BJ (cell line): ENCODE measurements at regions not wholly inside any gene's neighbourhood (a gene's known extent, or its start where the extent isn't known, plus 50 kb on each side); places are given as distances from the start of the nearest gene placed in this dataset.
A peak's percentile ranks its signal among the peaks of the same experiment; 100 is the strongest.
"Not testable (repeated sequence)": the region's sequence is repeated elsewhere in the genome, so short reads cannot be mapped to it uniquely, and the experiment has no call there.

ENCODE experiments used
- CTCF ChIA-PET: fragments of 350-600 bp; formaldehyde crosslinking; extraction: SDS; loops from one replicate; lab custom pipeline; 2021; ENCODE audit warnings: antibody characterized with exemption, inconsistent platforms; lab: Yijun Ruan, JAX
- POLR2A ChIA-PET: fragments of 300-600 bp; sonication (Branson Sonifier 250); formaldehyde crosslinking; extraction: SDS; loops from one replicate; lab custom pipeline; 2021; ENCODE audit warnings: antibody characterized with exemption; lab: Charles Lee
- DNase-seq: peaks from one replicate; pipeline ENCODE4 v3.0.0-alpha.2; 2011; ENCODE audit warnings: low read depth
- H3K27me3 ChIP-seq: 2 replicates; pipeline ENCODE4 v1.6.0; 2011; ENCODE audit warnings: low read length; ENCODE audit not compliant: control insufficient read depth, insufficient read depth
- H3K36me3 ChIP-seq: 2 replicates; pipeline ENCODE4 v1.5.1; 2011; ENCODE audit warnings: low read length; ENCODE audit not compliant: control insufficient read depth, insufficient read depth
- H3K4me3 ChIP-seq: 2 replicates; pipeline ENCODE4 v1.5.1; 2011; ENCODE audit warnings: low read depth, mild to moderate bottlenecking, control low read depth, low read length
- CTCF ChIP-seq: IDR thresholded peaks from 2 replicates; pipeline ENCODE4 v1.5.1; 2011; ENCODE audit warnings: low read depth, mild to moderate bottlenecking, control low read depth, inconsistent platforms, low read length, moderate library complexity; ENCODE audit not compliant: insufficient read depth

DNA sequence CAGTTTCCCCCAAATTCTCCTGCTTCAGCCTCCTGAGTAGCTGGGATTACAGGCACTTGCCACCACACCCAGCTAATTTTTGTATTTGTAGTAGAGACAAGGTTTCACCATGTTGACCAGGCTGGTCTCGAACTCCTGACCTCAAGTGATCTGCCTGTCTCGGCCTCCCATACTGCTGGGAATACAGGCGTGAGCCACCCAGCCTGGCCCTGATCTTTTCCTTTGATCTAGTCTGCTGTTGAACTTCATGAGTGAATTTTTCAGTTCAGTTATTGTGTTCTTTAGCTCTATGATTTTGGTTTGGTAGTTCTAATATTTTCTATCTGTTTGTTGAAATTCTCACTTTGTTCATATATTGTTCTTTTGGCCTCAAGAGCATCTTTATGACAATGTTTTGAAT lies 83.4 kb upstream of the RAP2C start:
- not testable (repeated sequence) for DNase-seq

GRCh38 chrX:132294776-132295495 lies 75.7 kb upstream of the RAP2C start:
- no peaks in the 10 kb centered on the region for H3K36me3 ChIP-seq
- DNase-seq = no peak
- H3K4me3 ChIP-seq = no peak overlapping the region
- TF ChIP-seq CTCF = no peak
- H3K27me3 ChIP-seq = no peaks in the 10 kb centered on the region
- POLR2A ChIA-PET = no interaction called here
- CTCF ChIA-PET = interaction anchor here (3.6 kb wide), 1 partner anchor 319 kb away, joined by 43 read pairs; no protein-coding TSS in a partner anchor

More for the DNA sequence above, 83.4 kb upstream of the RAP2C start:
- H3K4me3 ChIP-seq, H3K27me3 ChIP-seq, H3K36me3 ChIP-seq, POLR2A ChIA-PET: not testable (repeated sequence)
- CTCF ChIA-PET = interaction anchor here (1.2 kb wide), 1 partner anchor 10 kb away, joined by 3 read pairs; no protein-coding TSS in a partner anchor

DNA sequence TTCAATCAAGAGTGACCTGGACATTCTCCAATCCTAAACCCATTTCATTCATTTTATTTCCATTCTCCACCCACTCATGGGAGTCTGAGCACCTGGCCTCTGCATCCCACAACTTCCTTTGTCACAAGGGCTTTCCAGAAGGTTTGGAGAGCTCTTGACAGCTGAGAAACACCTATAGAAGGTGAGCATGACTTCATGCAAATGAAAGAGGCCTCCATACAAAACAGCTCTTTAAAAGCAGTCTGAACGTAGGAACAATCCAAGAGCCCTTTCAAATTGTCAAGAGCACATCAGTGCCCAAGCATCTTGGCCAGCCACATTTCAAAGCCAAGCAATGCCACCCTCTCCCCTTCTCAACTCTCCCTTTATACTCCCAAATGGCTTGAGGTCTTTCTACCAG lies 74.9 kb upstream of the RAP2C start:
- POLR2A ChIA-PET = no interaction called here
- no peaks in the 10 kb centered on the region for H3K36me3 ChIP-seq
- no peaks in the 10 kb centered on the region for H3K27me3 ChIP-seq
- no peak overlapping the region for H3K4me3 ChIP-seq
- CTCF ChIA-PET = interaction anchor here (1.0 to 3.6 kb wide), 3 partner anchors 308 to 337 kb away, joined by 3 to 43 read pairs (median 3); no protein-coding TSS in a partner anchor
- no peak for TF ChIP-seq CTCF
- DNase-seq = no peak

- CTCF ChIA-PET = interaction anchor here (0.8 to 3.6 kb wide), 19 partner anchors 10 to 332 kb away, joined by 3 to 43 read pairs (median 4); partner anchors contain the start of gene RAP2C
- POLR2A ChIA-PET = no interaction called here
- Histone ChIP-seq H3K36me3 (no peaks in the 10 kb centered on the region), H3K27me3 (no peaks in the 10 kb centered on the region), H3K4me3 (no peak overlapping the region)
- peak; percentile 47 for TF ChIP-seq CTCF
- DNase-seq = no peak
Measured at GRCh38 chrX:132292793-132293192, 73.5 kb upstream of the RAP2C start.

DNA sequence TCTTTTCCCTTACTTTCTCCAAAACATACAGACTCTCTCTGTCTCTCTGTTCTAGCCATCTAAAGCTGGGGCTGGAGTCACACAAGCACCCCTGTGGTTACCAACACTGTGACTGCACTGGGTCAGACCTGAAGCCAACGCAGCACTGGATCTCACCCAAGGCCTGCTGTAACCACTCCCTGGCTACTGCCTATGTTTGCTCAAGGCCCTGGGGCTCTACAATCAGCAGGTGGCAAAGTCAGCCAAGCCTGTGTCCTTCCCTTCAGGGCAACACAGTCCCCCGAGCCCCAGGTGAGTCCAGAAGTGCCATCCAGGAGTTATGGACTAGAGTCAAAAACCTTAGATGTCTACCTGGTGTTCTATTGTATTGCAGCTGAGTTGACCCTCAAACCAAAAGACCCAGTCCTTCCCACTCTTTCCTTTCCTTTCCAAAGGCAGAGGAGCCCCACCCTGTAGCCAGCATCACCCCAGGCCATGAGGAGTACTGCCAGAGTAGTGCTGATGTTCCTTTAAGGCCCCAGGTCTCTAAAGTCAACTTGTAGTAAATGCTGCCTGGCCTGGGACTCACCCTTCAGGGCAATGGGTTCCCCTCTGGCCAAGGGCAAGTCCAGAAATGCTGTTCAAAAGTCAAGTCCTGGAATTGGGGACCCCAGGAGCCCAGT lies 58.8 kb upstream of the RAP2C start:
- no peak for DNase-seq
- H3K36me3 ChIP-seq = no peaks in the 10 kb centered on the region
- CTCF ChIA-PET = no interaction called here
- no peaks in the 10 kb centered on the region for H3K27me3 ChIP-seq
- POLR2A ChIA-PET = no interaction called here
- TF ChIP-seq CTCF = no peak
- H3K4me3 ChIP-seq = no peak overlapping the region
